ENCODE measurements at regions not wholly inside any gene's neighbourhood (a gene's known extent, or its start where the extent isn't known, plus 50 kb on each side); places are given as distances from the start of the nearest gene placed in this dataset.

DNA sequence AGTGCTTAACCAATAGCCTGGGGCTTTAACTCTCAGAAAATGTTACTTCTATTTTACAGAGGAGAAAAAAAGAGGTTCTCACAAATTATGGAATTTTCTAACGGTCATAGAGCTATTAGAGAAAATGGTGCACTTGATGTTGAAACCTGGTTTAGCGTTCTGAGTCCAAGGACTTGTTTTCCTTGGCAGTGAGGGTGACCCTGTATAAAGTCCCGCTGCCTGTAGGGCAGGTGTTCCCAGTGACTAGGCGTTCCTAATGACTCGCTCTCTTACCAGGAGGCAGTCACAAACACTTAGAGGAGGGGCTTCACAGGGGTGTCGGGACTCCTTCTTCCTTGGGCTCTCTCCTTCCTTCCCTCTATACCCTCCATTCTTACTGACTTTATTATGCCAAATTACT lies 175.8 kb downstream of the ACTR3 start:
- TF ChIP-seq CTCF (IDR thresholded peaks at IDR 0.05 in 8 of 11, conservative IDR thresholded peaks at IDR 0.05 in 3 of 11) (no peak), POLR2A (IDR thresholded peaks at IDR 0.05) (no peak)
